ENCODE measurements at regions not wholly inside any gene's neighbourhood (a gene's known extent, or its start where the extent isn't known, plus 50 kb on each side); places are given as distances from the start of the nearest gene placed in this dataset.

GRCh38 chr4:183843248-183843671 lies 61.8 kb upstream of the STOX2 start:
- no peak overlapping the region for H3K4ac ChIP-seq (ENCODE audit: low read length)
- H3K18ac ChIP-seq (ENCODE audit: low read length), result no peak overlapping the region
- peaks cover 2 to 3% of the 10 kb centered on the region in 2 donors for H3K9me3 ChIP-seq (replicated peaks in 1 of 2; ENCODE audit: control insufficient read depth in 2 of 2, insufficient read depth in 1 of 2, low read depth in 1 of 2, low read length in 2 of 2)
- no peak overlapping the region for H2BK15ac ChIP-seq (ENCODE audit: low read length)
- no peaks in the 10 kb centered on the region for H3K36me3 ChIP-seq (replicated peaks in 1 of 2; ENCODE audit: control insufficient read depth in 2 of 2, insufficient read depth in 2 of 2, low read length in 2 of 2)
- WGBS, 2 donors (ENCODE audit: extremely low coverage in 2 of 2, insufficient read length in 2 of 2, insufficient replicate concordance in 1 of 2), result no CpG with 5 or more reads among the region's 7 CpGs
- no peak overlapping the region for H3K4me3 ChIP-seq (ENCODE audit: low read length in 2 of 2)
- no peak overlapping the region for H3K27ac ChIP-seq (replicated peaks; ENCODE audit: low read length)
- no peak overlapping the region for H2BK5ac ChIP-seq (ENCODE audit: low read length)
- H3K4me2 ChIP-seq (ENCODE audit: insufficient read depth, low read length, poor library complexity, severe bottlenecking), result no peak overlapping the region
- no peak overlapping the region for H2AFZ ChIP-seq (ENCODE audit: low read length)
- H2BK120ac ChIP-seq (ENCODE audit: low read depth, low read length), result no peak overlapping the region
- no peak overlapping the region for H4K91ac ChIP-seq (ENCODE audit: low read depth, low read length, poor library complexity)
- no peaks in the 10 kb centered on the region for H3K27me3 ChIP-seq (ENCODE audit: control insufficient read depth in 3 of 3, insufficient read depth in 3 of 3, low read depth in 1 of 3, low read length in 3 of 3)
- H3K14ac ChIP-seq (ENCODE audit: low read length), result no peak overlapping the region
- H2BK12ac ChIP-seq (ENCODE audit: low read length), result no peak overlapping the region
- H3K9ac ChIP-seq (ENCODE audit: low read depth, low read length, poor library complexity), result no peak overlapping the region
- no peaks in the 10 kb centered on the region for H3K4me1 ChIP-seq (ENCODE audit: control insufficient read depth in 2 of 2, insufficient read depth in 1 of 2, low read depth in 1 of 2, low read length in 2 of 2)
- H3K79me1 ChIP-seq (ENCODE audit: low read depth, low read length), result no peaks in the 10 kb centered on the region
- no peak overlapping the region for H4K8ac ChIP-seq (ENCODE audit: low read depth, low read length)
- no peak for DNase-seq (ENCODE audit: low spot score)
- H3K23ac ChIP-seq (ENCODE audit: low read depth, low read length, poor library complexity), result no peak overlapping the region
- H2AK5ac ChIP-seq (ENCODE audit: low read depth, low read length), result no peak overlapping the region

GRCh38 chr4:183846951-183847350 lies 58.2 kb upstream of the STOX2 start:
- no peak overlapping the region for H2BK12ac ChIP-seq (ENCODE audit: low read length)
- H3K9me3 ChIP-seq (replicated peaks in 1 of 2; ENCODE audit: control insufficient read depth in 2 of 2, insufficient read depth in 1 of 2, low read depth in 1 of 2, low read length in 2 of 2), result peaks cover 2 to 3% of the 10 kb centered on the region in 2 donors
- H2BK15ac ChIP-seq (ENCODE audit: low read length), result no peak overlapping the region
- no peak overlapping the region for H3K9ac ChIP-seq (ENCODE audit: low read depth, low read length, poor library complexity)
- H3K4me2 ChIP-seq (ENCODE audit: insufficient read depth, low read length, poor library complexity, severe bottlenecking), result no peak overlapping the region
- no peak overlapping the region for H2AFZ ChIP-seq (ENCODE audit: low read length)
- H3K79me1 ChIP-seq (ENCODE audit: low read depth, low read length), result no peaks in the 10 kb centered on the region
- H3K23ac ChIP-seq (ENCODE audit: low read depth, low read length, poor library complexity), result no peak overlapping the region
- H3K14ac ChIP-seq (ENCODE audit: low read length), result no peak overlapping the region
- H3K27ac ChIP-seq (replicated peaks; ENCODE audit: low read length), result no peak overlapping the region
- H2AK5ac ChIP-seq (ENCODE audit: low read depth, low read length), result no peak overlapping the region
- H2BK5ac ChIP-seq (ENCODE audit: low read length), result no peak overlapping the region
- no peak overlapping the region for H3K4ac ChIP-seq (ENCODE audit: low read length)
- H3K4me1 ChIP-seq (ENCODE audit: control insufficient read depth in 2 of 2, insufficient read depth in 1 of 2, low read depth in 1 of 2, low read length in 2 of 2), result no peaks in the 10 kb centered on the region
- H3K18ac ChIP-seq (ENCODE audit: low read length), result no peak overlapping the region
- no peak overlapping the region for H4K8ac ChIP-seq (ENCODE audit: low read depth, low read length)
- H2BK120ac ChIP-seq (ENCODE audit: low read depth, low read length), result no peak overlapping the region
- H3K4me3 ChIP-seq (ENCODE audit: low read length in 2 of 2), result no peak overlapping the region
- no peak overlapping the region for H4K91ac ChIP-seq (ENCODE audit: low read depth, low read length, poor library complexity)
- no peaks in the 10 kb centered on the region for H3K27me3 ChIP-seq (ENCODE audit: control insufficient read depth in 3 of 3, insufficient read depth in 3 of 3, low read depth in 1 of 3, low read length in 3 of 3)
- no peak for DNase-seq (ENCODE audit: low spot score)
- H3K36me3 ChIP-seq (replicated peaks in 1 of 2; ENCODE audit: control insufficient read depth in 2 of 2, insufficient read depth in 2 of 2, low read length in 2 of 2), result no peaks in the 10 kb centered on the region

- Histone ChIP-seq H2BK15ac (ENCODE audit: low read length) (no peak overlapping the region), H2AFZ (ENCODE audit: low read length) (no peak overlapping the region), H3K18ac (ENCODE audit: low read length) (no peak overlapping the region), H3K4me1 (ENCODE audit: control insufficient read depth in 2 of 2, insufficient read depth in 1 of 2, low read depth in 1 of 2, low read length in 2 of 2) (no peaks in the 10 kb centered on the region), H3K27me3 (ENCODE audit: control insufficient read depth in 3 of 3, insufficient read depth in 3 of 3, low read depth in 1 of 3, low read length in 3 of 3) (peaks cover 0 to 6% (median 2%) of the 10 kb centered on the region in 3 experiments), H3K4me2 (ENCODE audit: insufficient read depth, low read length, poor library complexity, severe bottlenecking) (no peak overlapping the region), H3K9ac (ENCODE audit: low read depth, low read length, poor library complexity) (no peak overlapping the region), H3K4me3 (ENCODE audit: low read length in 2 of 2) (no peak overlapping the region), H4K91ac (ENCODE audit: low read depth, low read length, poor library complexity) (no peak overlapping the region), H4K8ac (ENCODE audit: low read depth, low read length) (no peak overlapping the region), H3K79me1 (ENCODE audit: low read depth, low read length) (no peaks in the 10 kb centered on the region), H2BK120ac (ENCODE audit: low read depth, low read length) (no peak overlapping the region), H3K23ac (ENCODE audit: low read depth, low read length, poor library complexity) (no peak overlapping the region), H3K4ac (ENCODE audit: low read length) (no peak overlapping the region), H3K9me3 (replicated peaks in 1 of 2; ENCODE audit: control insufficient read depth in 2 of 2, insufficient read depth in 1 of 2, low read depth in 1 of 2, low read length in 2 of 2) (peaks cover 2 to 3% of the 10 kb centered on the region in 2 donors), H3K36me3 (replicated peaks in 1 of 2; ENCODE audit: control insufficient read depth in 2 of 2, insufficient read depth in 2 of 2, low read length in 2 of 2) (no peaks in the 10 kb centered on the region), H2BK5ac (ENCODE audit: low read length) (no peak overlapping the region), H3K27ac (replicated peaks; ENCODE audit: low read length) (no peak overlapping the region), H3K14ac (ENCODE audit: low read length) (no peak overlapping the region), H2BK12ac (ENCODE audit: low read length) (no peak overlapping the region), H2AK5ac (ENCODE audit: low read depth, low read length) (no peak overlapping the region)
- no CpG with 5 or more reads among the region's 3 CpGs for WGBS, 2 donors (ENCODE audit: extremely low coverage in 2 of 2, insufficient read length in 2 of 2, insufficient replicate concordance in 1 of 2)
- no peak for DNase-seq (ENCODE audit: low spot score)
These were observed 56.3 kb upstream of the STOX2 start for GRCh38 chr4:183848805-183849204.

GRCh38 chr4:183852910-183853547 lies 52.1 kb upstream of the STOX2 start:
- no peak overlapping the region for H3K9ac ChIP-seq (ENCODE audit: low read depth, low read length, poor library complexity)
- no CpG with 5 or more reads among the region's 10 CpGs for WGBS, 2 donors (ENCODE audit: extremely low coverage in 2 of 2, insufficient read length in 2 of 2, insufficient replicate concordance in 1 of 2)
- H3K4me3 ChIP-seq (ENCODE audit: low read length in 2 of 2), result no peak overlapping the region
- H3K79me1 ChIP-seq (ENCODE audit: low read depth, low read length), result no peaks in the 10 kb centered on the region
- H3K4ac ChIP-seq (ENCODE audit: low read length), result no peak overlapping the region
- H3K14ac ChIP-seq (ENCODE audit: low read length), result no peak overlapping the region
- no peak overlapping the region for H2AK5ac ChIP-seq (ENCODE audit: low read depth, low read length)
- no peak overlapping the region for H4K91ac ChIP-seq (ENCODE audit: low read depth, low read length, poor library complexity)
- H2BK120ac ChIP-seq (ENCODE audit: low read depth, low read length), result no peak overlapping the region
- no peak overlapping the region for H3K4me2 ChIP-seq (ENCODE audit: insufficient read depth, low read length, poor library complexity, severe bottlenecking)
- H2BK12ac ChIP-seq (ENCODE audit: low read length), result no peak overlapping the region
- peaks cover 2 to 6% of the 10 kb centered on the region in 2 donors for H3K4me1 ChIP-seq (ENCODE audit: control insufficient read depth in 2 of 2, insufficient read depth in 1 of 2, low read depth in 1 of 2, low read length in 2 of 2)
- H3K9me3 ChIP-seq (replicated peaks in 1 of 2; ENCODE audit: control insufficient read depth in 2 of 2, insufficient read depth in 1 of 2, low read depth in 1 of 2, low read length in 2 of 2), result peaks cover 6 to 8% of the 10 kb centered on the region in 2 donors
- no peaks in the 10 kb centered on the region for H3K36me3 ChIP-seq (replicated peaks in 1 of 2; ENCODE audit: control insufficient read depth in 2 of 2, insufficient read depth in 2 of 2, low read length in 2 of 2)
- no peak overlapping the region for H3K27ac ChIP-seq (replicated peaks; ENCODE audit: low read length)
- H2AFZ ChIP-seq (ENCODE audit: low read length), result no peak overlapping the region
- H2BK5ac ChIP-seq (ENCODE audit: low read length), result no peak overlapping the region
- H3K27me3 ChIP-seq (ENCODE audit: control insufficient read depth in 3 of 3, insufficient read depth in 3 of 3, low read depth in 1 of 3, low read length in 3 of 3), result peaks cover 0 to 32% (median 2%) of the 10 kb centered on the region in 3 experiments
- H2BK15ac ChIP-seq (ENCODE audit: low read length), result no peak overlapping the region
- DNase-seq (ENCODE audit: low spot score), result no peak
- no peak overlapping the region for H3K18ac ChIP-seq (ENCODE audit: low read length)
- no peak overlapping the region for H3K23ac ChIP-seq (ENCODE audit: low read depth, low read length, poor library complexity)
- no peak overlapping the region for H4K8ac ChIP-seq (ENCODE audit: low read depth, low read length)

Measured in neuronal stem cell (in vitro differentiated cells).